ENCODE measurements at regions not wholly inside any gene's neighbourhood (a gene's known extent, or its start where the extent isn't known, plus 50 kb on each side); places are given as distances from the start of the nearest gene placed in this dataset.

GRCh38 chr16:80002261-80002660 is 401.7 kb upstream of the MAF start:
- in situ Hi-C loops (cut with HindIII; ENCODE audit: low pct_unique_long_range_greater_than_20kb, low sequenced_read_pairs), result no loop called here
- no peak for ATAC-seq

DNA sequence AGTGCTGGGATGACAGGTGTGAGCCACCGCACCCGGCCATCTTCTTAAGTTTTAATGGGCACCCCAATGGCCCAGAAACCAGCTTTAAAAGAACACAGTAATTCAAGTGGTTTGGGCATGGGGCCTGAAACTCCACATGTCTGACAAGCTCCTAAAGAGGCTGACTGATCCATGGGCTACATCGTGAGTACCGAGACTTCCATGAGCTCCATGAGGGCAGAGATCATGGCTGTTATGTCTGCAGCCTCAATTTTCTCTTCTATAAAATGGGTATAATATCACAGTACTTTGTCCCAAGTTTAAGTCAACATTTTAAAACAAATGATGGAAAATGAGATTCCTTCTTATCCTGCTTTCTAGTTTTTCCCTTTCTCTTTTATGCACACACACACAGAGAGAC is 397.6 kb upstream of the MAF start:
- TF ChIP-seq TCF7L2 (IDR thresholded peaks at IDR 0.05; ENCODE audit: low read depth, low read length) (no peak), SIN3A (IDR thresholded peaks at IDR 0.05; ENCODE audit: borderline replicate concordance, insufficient read depth, low read depth, low read length) (no peak), POLR2AphosphoS5 (IDR thresholded peaks at IDR 0.05; ENCODE audit: low read depth, low read length) (no peak), REST (IDR thresholded peaks at IDR 0.05; ENCODE audit: insufficient read depth in 1 of 2, low read depth in 2 of 2, low read length in 1 of 2) (no peak)
- TF ChIP-seq, protein P1, sequence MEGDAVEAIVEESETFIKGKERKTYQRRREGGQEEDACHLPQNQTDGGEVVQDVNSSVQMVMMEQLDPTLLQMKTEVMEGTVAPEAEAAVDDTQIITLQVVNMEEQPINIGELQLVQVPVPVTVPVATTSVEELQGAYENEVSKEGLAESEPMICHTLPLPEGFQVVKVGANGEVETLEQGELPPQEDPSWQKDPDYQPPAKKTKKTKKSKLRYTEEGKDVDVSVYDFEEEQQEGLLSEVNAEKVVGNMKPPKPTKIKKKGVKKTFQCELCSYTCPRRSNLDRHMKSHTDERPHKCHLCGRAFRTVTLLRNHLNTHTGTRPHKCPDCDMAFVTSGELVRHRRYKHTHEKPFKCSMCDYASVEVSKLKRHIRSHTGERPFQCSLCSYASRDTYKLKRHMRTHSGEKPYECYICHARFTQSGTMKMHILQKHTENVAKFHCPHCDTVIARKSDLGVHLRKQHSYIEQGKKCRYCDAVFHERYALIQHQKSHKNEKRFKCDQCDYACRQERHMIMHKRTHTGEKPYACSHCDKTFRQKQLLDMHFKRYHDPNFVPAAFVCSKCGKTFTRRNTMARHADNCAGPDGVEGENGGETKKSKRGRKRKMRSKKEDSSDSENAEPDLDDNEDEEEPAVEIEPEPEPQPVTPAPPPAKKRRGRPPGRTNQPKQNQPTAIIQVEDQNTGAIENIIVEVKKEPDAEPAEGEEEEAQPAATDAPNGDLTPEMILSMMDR (IDR thresholded peaks at IDR 0.05), result no peak
- H3K4me1 ChIP-seq (ENCODE audit: control insufficient read depth, insufficient read depth, low read length), result no peaks in the 10 kb centered on the region
- no peak overlapping the region for H3K4me3 ChIP-seq (ENCODE audit: low read depth in 2 of 2, low read length in 2 of 2)
- no peak overlapping the region for H3K27ac ChIP-seq (ENCODE audit: low read length)
- no peaks in the 10 kb centered on the region for H3K36me3 ChIP-seq (ENCODE audit: control insufficient read depth, insufficient read depth, low read length)
- intact Hi-C loops (cut with micrococcal nuclease; ENCODE audit: unreplicated experiment) (no loop called here), in situ Hi-C loops (cut with HindIII; ENCODE audit: low pct_unique_long_range_greater_than_20kb, low sequenced_read_pairs) (no loop called here)
- ChIA-PET CTCF (no interaction called here), POLR2A (no interaction called here)
- ATAC-seq (no peak), DNase-seq (ENCODE audit: low read depth, low spot score) (no peak)
- H3K27me3 ChIP-seq (ENCODE audit: control insufficient read depth, insufficient read depth, low read length), result no peaks in the 10 kb centered on the region
- no peaks in the 10 kb centered on the region for H3K9me3 ChIP-seq (ENCODE audit: control insufficient read depth, insufficient read depth, low read depth, low read length)
- no TSS peak for BruUV-seq (replicated peaks)

More at GRCh38 chr16:80002261-80002660, 401.7 kb upstream of the MAF start:
- POLR2A ChIA-PET, result no interaction called here
- H3K27me3 ChIP-seq (ENCODE audit: control insufficient read depth, insufficient read depth, low read length), result no peaks in the 10 kb centered on the region
- H3K27ac ChIP-seq (ENCODE audit: low read length), result no peak overlapping the region
- TF ChIP-seq REST (IDR thresholded peaks at IDR 0.05; ENCODE audit: insufficient read depth in 1 of 2, low read depth in 2 of 2, low read length in 1 of 2) (no peak), SIN3A (IDR thresholded peaks at IDR 0.05; ENCODE audit: borderline replicate concordance, insufficient read depth, low read depth, low read length) (no peak), TCF7L2 (IDR thresholded peaks at IDR 0.05; ENCODE audit: low read depth, low read length) (no peak), POLR2AphosphoS5 (IDR thresholded peaks at IDR 0.05; ENCODE audit: low read depth, low read length) (no peak)
- TF ChIP-seq, protein P1 (IDR thresholded peaks at IDR 0.05), result no peak
- intact Hi-C loops (cut with micrococcal nuclease; ENCODE audit: unreplicated experiment), result no loop called here
- no peak for DNase-seq (ENCODE audit: low read depth, low spot score)
- H3K4me1 ChIP-seq (ENCODE audit: control insufficient read depth, insufficient read depth, low read length), result no peaks in the 10 kb centered on the region
- no TSS peak for BruUV-seq (replicated peaks)
- CTCF ChIA-PET, result no interaction called here
- H3K9me3 ChIP-seq (ENCODE audit: control insufficient read depth, insufficient read depth, low read depth, low read length), result no peaks in the 10 kb centered on the region
- H3K36me3 ChIP-seq (ENCODE audit: control insufficient read depth, insufficient read depth, low read length), result no peaks in the 10 kb centered on the region
- H3K4me3 ChIP-seq (ENCODE audit: low read depth in 2 of 2, low read length in 2 of 2), result no peak overlapping the region
